ENCODE measurements at regions not wholly inside any gene's neighbourhood (a gene's known extent, or its start where the extent isn't known, plus 50 kb on each side); places are given as distances from the start of the nearest gene placed in this dataset.

- TF ChIP-seq POLR2A (IDR thresholded peaks at IDR 0.05) (no peak), POLR2AphosphoS5 (IDR thresholded peaks at IDR 0.05) (no peak), EP300 (IDR thresholded peaks at IDR 0.05) (no peak)
- TF ChIP-seq, protein P1, sequence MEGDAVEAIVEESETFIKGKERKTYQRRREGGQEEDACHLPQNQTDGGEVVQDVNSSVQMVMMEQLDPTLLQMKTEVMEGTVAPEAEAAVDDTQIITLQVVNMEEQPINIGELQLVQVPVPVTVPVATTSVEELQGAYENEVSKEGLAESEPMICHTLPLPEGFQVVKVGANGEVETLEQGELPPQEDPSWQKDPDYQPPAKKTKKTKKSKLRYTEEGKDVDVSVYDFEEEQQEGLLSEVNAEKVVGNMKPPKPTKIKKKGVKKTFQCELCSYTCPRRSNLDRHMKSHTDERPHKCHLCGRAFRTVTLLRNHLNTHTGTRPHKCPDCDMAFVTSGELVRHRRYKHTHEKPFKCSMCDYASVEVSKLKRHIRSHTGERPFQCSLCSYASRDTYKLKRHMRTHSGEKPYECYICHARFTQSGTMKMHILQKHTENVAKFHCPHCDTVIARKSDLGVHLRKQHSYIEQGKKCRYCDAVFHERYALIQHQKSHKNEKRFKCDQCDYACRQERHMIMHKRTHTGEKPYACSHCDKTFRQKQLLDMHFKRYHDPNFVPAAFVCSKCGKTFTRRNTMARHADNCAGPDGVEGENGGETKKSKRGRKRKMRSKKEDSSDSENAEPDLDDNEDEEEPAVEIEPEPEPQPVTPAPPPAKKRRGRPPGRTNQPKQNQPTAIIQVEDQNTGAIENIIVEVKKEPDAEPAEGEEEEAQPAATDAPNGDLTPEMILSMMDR (IDR thresholded peaks at IDR 0.05): no peak
Observed at GRCh38 chr5:60404171-60404570, 295.8 kb downstream of the DEPDC1B start.

Data from suprapubic skin (tissue), 4 donors.